Sigmoid colon (tissue), 4 donors: ENCODE measurements at regions not wholly inside any gene's neighbourhood (a gene's known extent, or its start where the extent isn't known, plus 50 kb on each side); places are given as distances from the start of the nearest gene placed in this dataset.

ENCODE experiments used
- EP300 ChIP-seq, 4 donors: sonication (generic); formaldehyde crosslinking; IDR thresholded peaks; one replicate each; pipeline ENCODE4 v1.6.1; 2017; ENCODE audit warnings: antibody characterized with exemption in 4 of 4
- POLR2A ChIP-seq, 2 donors: fragments of 450-650 bp; IDR thresholded peaks; one replicate each; pipeline ENCODE4 v1.6.1; 2016; ENCODE audit warnings: antibody characterized with exemption in 2 of 2, mild to moderate bottlenecking in 2 of 2, moderate library complexity in 2 of 2
- POLR2AphosphoS5 ChIP-seq, 4 donors: sonication (generic); formaldehyde crosslinking; IDR thresholded peaks; one replicate each; pipeline ENCODE4 v1.6.1; 2017; ENCODE audit warnings: antibody characterized with exemption in 4 of 4
- TF ChIP-seq, protein P1 (sequence below), 4 experiments: fragments of 450-650 bp in 3 of 4; fragments of 200-600 bp in 1 of 4; IDR thresholded peaks; one replicate each; pipeline ENCODE4 v1.5.1; 2016 to 2019; ENCODE audit warnings: antibody characterized with exemption in 4 of 4, mild to moderate bottlenecking in 3 of 4, moderate library complexity in 2 of 4

DNA sequence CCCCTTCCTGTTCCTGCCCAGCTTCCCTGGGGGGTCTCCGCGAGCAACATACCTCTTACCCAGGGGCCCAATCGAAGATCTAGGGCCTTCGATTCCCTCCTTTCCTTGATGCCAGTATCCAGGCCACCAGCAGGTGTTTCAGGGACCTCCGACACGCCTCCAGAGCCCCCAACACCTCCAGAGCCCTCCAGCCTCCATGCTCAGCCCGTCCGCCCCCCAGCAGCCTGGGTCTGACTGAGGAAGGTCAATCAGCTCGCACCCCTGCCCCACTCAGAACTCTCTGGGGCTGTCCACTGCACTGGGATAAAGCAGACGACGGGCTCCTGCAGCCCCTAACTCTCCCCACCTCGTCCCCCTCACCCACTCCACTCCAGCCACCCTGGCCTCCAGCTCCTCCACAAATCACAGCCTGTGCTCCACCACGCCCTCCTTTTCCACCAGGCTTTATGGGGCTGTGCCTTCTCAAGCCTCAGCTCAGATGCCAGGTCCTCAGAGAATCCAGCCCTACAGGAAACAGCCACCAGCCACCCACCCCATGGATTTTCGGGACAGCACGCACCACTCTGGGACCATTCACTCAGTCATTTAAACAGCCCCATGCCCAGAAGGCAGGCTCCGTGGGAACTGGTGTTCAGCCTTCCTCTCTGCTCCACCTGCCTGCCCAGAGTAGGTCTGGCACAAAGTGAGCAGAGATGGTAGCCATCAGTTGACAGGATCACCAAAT, 247.1 kb downstream of the RBFOX3 start:
- TF ChIP-seq, protein P1, sequence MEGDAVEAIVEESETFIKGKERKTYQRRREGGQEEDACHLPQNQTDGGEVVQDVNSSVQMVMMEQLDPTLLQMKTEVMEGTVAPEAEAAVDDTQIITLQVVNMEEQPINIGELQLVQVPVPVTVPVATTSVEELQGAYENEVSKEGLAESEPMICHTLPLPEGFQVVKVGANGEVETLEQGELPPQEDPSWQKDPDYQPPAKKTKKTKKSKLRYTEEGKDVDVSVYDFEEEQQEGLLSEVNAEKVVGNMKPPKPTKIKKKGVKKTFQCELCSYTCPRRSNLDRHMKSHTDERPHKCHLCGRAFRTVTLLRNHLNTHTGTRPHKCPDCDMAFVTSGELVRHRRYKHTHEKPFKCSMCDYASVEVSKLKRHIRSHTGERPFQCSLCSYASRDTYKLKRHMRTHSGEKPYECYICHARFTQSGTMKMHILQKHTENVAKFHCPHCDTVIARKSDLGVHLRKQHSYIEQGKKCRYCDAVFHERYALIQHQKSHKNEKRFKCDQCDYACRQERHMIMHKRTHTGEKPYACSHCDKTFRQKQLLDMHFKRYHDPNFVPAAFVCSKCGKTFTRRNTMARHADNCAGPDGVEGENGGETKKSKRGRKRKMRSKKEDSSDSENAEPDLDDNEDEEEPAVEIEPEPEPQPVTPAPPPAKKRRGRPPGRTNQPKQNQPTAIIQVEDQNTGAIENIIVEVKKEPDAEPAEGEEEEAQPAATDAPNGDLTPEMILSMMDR (IDR thresholded peaks at IDR 0.05): no peak
- TF ChIP-seq EP300 (IDR thresholded peaks at IDR 0.05) (no peak), POLR2A (IDR thresholded peaks at IDR 0.05) (no peak), POLR2AphosphoS5 (IDR thresholded peaks at IDR 0.05) (no peak)
